H1 (cell line): ENCODE measurements at regions not wholly inside any gene's neighbourhood (a gene's known extent, or its start where the extent isn't known, plus 50 kb on each side); places are given as distances from the start of the nearest gene placed in this dataset.
"Not testable (repeated sequence)": the region's sequence is repeated elsewhere in the genome, so short reads cannot be mapped to it uniquely, and the experiment has no call there.

ENCODE experiments used
- CTCF ChIA-PET: fragments of 300-600 bp; sonication (Branson Sonifier 250); formaldehyde crosslinking; loops from one replicate; lab custom pipeline; 2021; ENCODE audit not compliant: partially characterized antibody; lab: Charles Lee
- POLR2A ChIA-PET: fragments of 300-600 bp; sonication (Branson Sonifier 250); formaldehyde crosslinking; loops from one replicate; lab custom pipeline; 2021; ENCODE audit warnings: inconsistent platforms; ENCODE audit not compliant: partially characterized antibody; lab: Charles Lee
- DNase-seq, 2 experiments: peaks; one replicate each; pipeline versions ENCODE4 v3.0.0 to v3.0.0-alpha.2; 2010 to 2022; ENCODE audit warnings: low spot score in 2 of 2, low read depth in 1 of 2, mixed read lengths in 1 of 2
- FAIRE-seq: peaks from 2 replicates; lab custom pipeline; 2011; peaks lifted over from hg19 to GRCh38; lab: Jason Lieb, UNC
- H2AFZ ChIP-seq: 2 replicates; pipeline ENCODE4 v1.8.1; 2012; ENCODE audit warnings: low read length, inconsistent platforms
- H2AK5ac ChIP-seq: 2 replicates; pipeline ENCODE4 v1.6.1; 2013; ENCODE audit warnings: low read depth, low read length
- H2BK120ac ChIP-seq: replicated peaks from 2 replicates; pipeline ENCODE3; 2013; ENCODE audit warnings: low read depth, low read length, inconsistent platforms
- H2BK12ac ChIP-seq: 2 replicates; pipeline ENCODE4 v1.6.1; 2013; ENCODE audit warnings: low read depth, low read length
- H2BK15ac ChIP-seq: 2 replicates; pipeline ENCODE4 v1.6.1; 2013; ENCODE audit warnings: low read length
- H2BK20ac ChIP-seq: 2 replicates; pipeline ENCODE4 v1.6.1; 2013; ENCODE audit warnings: low read length
- H2BK5ac ChIP-seq: 2 replicates; pipeline ENCODE4 v1.6.1; 2013; ENCODE audit warnings: low read depth, low read length
- H3K14ac ChIP-seq: 2 replicates; pipeline ENCODE4 v1.6.1; 2013; ENCODE audit warnings: inconsistent platforms; ENCODE audit not compliant: insufficient read length
- H3K18ac ChIP-seq: 2 replicates; pipeline ENCODE4 v1.6.1; 2013; ENCODE audit warnings: low read length; ENCODE audit errors: extremely low read depth
- H3K23ac ChIP-seq: 2 replicates; pipeline ENCODE4 v1.6.1; 2013; ENCODE audit warnings: inconsistent platforms; ENCODE audit not compliant: insufficient read length
- H3K23me2 ChIP-seq: 2 replicates; pipeline ENCODE4 v1.6.1; 2013; ENCODE audit warnings: low read depth, low read length
- H3K27ac ChIP-seq: 2 replicates; pipeline ENCODE4 v1.6.1; 2011; ENCODE audit warnings: low read depth, low read length, inconsistent platforms
- H3K27me3 ChIP-seq, 4 experiments: replicated peaks in 1 of 4; 1 replicate in 1 of 4; 2 replicates in 3 of 4; pipeline versions ENCODE4 v1.6.1 to v1.8.1; 2011 to 2013; ENCODE audit warnings: low read length in 3 of 4, mild to moderate bottlenecking in 3 of 4, inconsistent platforms in 2 of 4, mixed read lengths in 2 of 4, moderate library complexity in 1 of 4; ENCODE audit not compliant: control insufficient read depth in 3 of 4, insufficient read depth in 3 of 4; ENCODE audit errors: extremely low read depth in 1 of 4
- H3K36me3 ChIP-seq, 4 experiments: 2 replicates each; pipeline versions ENCODE4 v1.6.1 to v1.8.1; 2011 to 2013; ENCODE audit warnings: mild to moderate bottlenecking in 4 of 4, low read length in 3 of 4, moderate library complexity in 2 of 4, control low read depth in 1 of 4, inconsistent platforms in 1 of 4; ENCODE audit not compliant: insufficient read depth in 4 of 4, control insufficient read depth in 2 of 4
- H3K4ac ChIP-seq: replicated peaks from 2 replicates; pipeline ENCODE3; 2013; ENCODE audit warnings: low read length, low read depth, mixed read lengths, inconsistent platforms; ENCODE audit not compliant: insufficient read length
- H3K4me1 ChIP-seq, 4 experiments: replicated peaks in 1 of 4; 1 replicate in 1 of 4; 2 replicates in 3 of 4; pipeline versions ENCODE4 v1.6.1 to v1.8.1; 2011 to 2013; ENCODE audit warnings: low read length in 3 of 4, inconsistent platforms in 2 of 4, mixed read lengths in 1 of 4; ENCODE audit not compliant: insufficient read depth in 4 of 4, control insufficient read depth in 3 of 4
- H3K4me2 ChIP-seq, 2 experiments: 2 replicates each; pipeline versions ENCODE4 v1.6.1 to v1.8.1; 2011 to 2013; ENCODE audit warnings: low read depth in 2 of 2, low read length in 2 of 2, control low read depth in 1 of 2, inconsistent platforms in 1 of 2, mild to moderate bottlenecking in 1 of 2; ENCODE audit not compliant: insufficient read depth in 1 of 2
- H3K4me3 ChIP-seq, 4 experiments: fragments of 200-600, 300-600 bp in 1 of 4; sonication (generic), shearing (Covaris generic), sonication (Bioruptor Twin) in 1 of 4; 2 replicates each; pipeline versions ENCODE4 v1.5.1 to v1.8.1; 2011 to 2016; ENCODE audit warnings: low read length in 4 of 4, low read depth in 3 of 4, control low read depth in 2 of 4, inconsistent platforms in 2 of 4, mild to moderate bottlenecking in 2 of 4, mixed read lengths in 1 of 4, moderate library complexity in 1 of 4; ENCODE audit not compliant: insufficient read depth in 2 of 4; ENCODE audit errors: extremely low read depth in 1 of 4
- H3K56ac ChIP-seq: replicated peaks from 2 replicates; pipeline ENCODE3; 2013; ENCODE audit warnings: low read depth, mild to moderate bottlenecking, mixed read lengths, low read length, inconsistent platforms; ENCODE audit not compliant: insufficient read length
- H3K79me1 ChIP-seq: 2 replicates; pipeline ENCODE4 v1.6.1; 2013; ENCODE audit warnings: low read depth, low read length, control low read depth
- H3K79me2 ChIP-seq, 2 experiments: 2 replicates each; pipeline versions ENCODE4 v1.6.1 to v1.8.1; 2012 to 2013; ENCODE audit warnings: low read length in 2 of 2, mild to moderate bottlenecking in 2 of 2, inconsistent platforms in 1 of 2; ENCODE audit not compliant: insufficient read depth in 2 of 2, control insufficient read depth in 1 of 2
- H3K9ac ChIP-seq, 4 experiments: replicated peaks in 1 of 4; 1 replicate in 1 of 4; 2 replicates in 3 of 4; pipeline versions ENCODE4 v1.6.1 to v1.8.1; 2011 to 2013; ENCODE audit warnings: low read depth in 3 of 4, low read length in 3 of 4, control low read depth in 2 of 4, mild to moderate bottlenecking in 2 of 4, moderate library complexity in 2 of 4, inconsistent platforms in 1 of 4; ENCODE audit errors: extremely low read depth in 1 of 4
- H3K9me3 ChIP-seq, 2 experiments: 2 replicates each; pipeline versions ENCODE4 v1.6.1 to v1.8.1; 2012 to 2013; ENCODE audit warnings: mild to moderate bottlenecking in 2 of 2, moderate library complexity in 2 of 2, control low read depth in 1 of 2, inconsistent platforms in 1 of 2, low read depth in 1 of 2, low read length in 1 of 2, mixed read lengths in 1 of 2; ENCODE audit not compliant: insufficient read depth in 2 of 2
- H4K20me1 ChIP-seq, 2 experiments: replicated peaks in 1 of 2; 2 replicates each; pipeline versions ENCODE3 to v1.8.1; 2011 to 2013; ENCODE audit warnings: inconsistent platforms in 2 of 2, low read length in 2 of 2, mild to moderate bottlenecking in 1 of 2; ENCODE audit not compliant: insufficient read depth in 2 of 2, control insufficient read depth in 1 of 2
- H4K5ac ChIP-seq: 2 replicates; pipeline ENCODE4 v1.6.1; 2013; ENCODE audit warnings: low read length, low read depth, mixed read lengths, inconsistent platforms; ENCODE audit not compliant: insufficient read length
- H4K8ac ChIP-seq: 2 replicates; pipeline ENCODE4 v1.8.0; 2013; ENCODE audit warnings: mild to moderate bottlenecking, moderate library complexity, low read length, inconsistent platforms; ENCODE audit not compliant: insufficient read depth; ENCODE audit errors: extremely low read depth
- H4K91ac ChIP-seq: replicated peaks from 2 replicates; pipeline ENCODE3; 2013; ENCODE audit warnings: low read length, mixed read lengths, inconsistent platforms; ENCODE audit not compliant: insufficient read length
- WGBS, 2 experiments: shearing (Covaris generic) in 1 of 2; methylation state at CpG; one replicate each; pipeline versions ENCODE4 v1.1.6 to v1.1.7; 2013 to 2015; ENCODE audit warnings: low lambda C conversion rate in 2 of 2, mixed read lengths in 2 of 2, inconsistent platforms in 1 of 2, low coverage in 1 of 2, missing lambda C conversion rate in 1 of 2; ENCODE audit not compliant: insufficient replicate concordance in 2 of 2, insufficient coverage in 1 of 2, insufficient read length in 1 of 2; ENCODE audit errors: extremely low coverage in 1 of 2, missing lambda C conversion rate in 1 of 2; 5-methylcytosine and 5-hydroxymethylcytosine counted together

- FAIRE-seq: not testable (repeated sequence)
Observed at GRCh38 chr1:148404786-148405568, 78.1 kb downstream of the PPIAL4G start.

GRCh38 chr1:148403925-148404324 is 79.2 kb downstream of the PPIAL4G start:
- H3K4ac ChIP-seq, H3K4me3 ChIP-seq, H3K27ac ChIP-seq, H3K23ac ChIP-seq, H3K23me2 ChIP-seq, DNase-seq, H3K18ac ChIP-seq, H3K79me1 ChIP-seq, H3K56ac ChIP-seq, H3K9ac ChIP-seq, H3K14ac ChIP-seq, H3K4me2 ChIP-seq, H3K9me3 ChIP-seq, H2BK5ac ChIP-seq, H4K91ac ChIP-seq, H4K8ac ChIP-seq, CTCF ChIA-PET, H3K4me1 ChIP-seq, H2AK5ac ChIP-seq, H3K36me3 ChIP-seq, H2BK15ac ChIP-seq, H4K5ac ChIP-seq, H3K27me3 ChIP-seq, FAIRE-seq, POLR2A ChIA-PET, H2BK120ac ChIP-seq, H2BK12ac ChIP-seq, H2BK20ac ChIP-seq, H4K20me1 ChIP-seq, H2AFZ ChIP-seq, H3K79me2 ChIP-seq: not testable (repeated sequence)
- 83% methylated on average over 2 of the region's 2 CpGs; no CpG with 5 or more reads in 1 of the 2 experiments for WGBS, 2 experiments

More at GRCh38 chr1:148404786-148405568, 78.1 kb downstream of the PPIAL4G start:
- H2AK5ac ChIP-seq, H2BK15ac ChIP-seq, H4K5ac ChIP-seq, H3K4me3 ChIP-seq, H3K23ac ChIP-seq, H3K79me2 ChIP-seq, DNase-seq, H3K79me1 ChIP-seq, H2BK20ac ChIP-seq, H3K27me3 ChIP-seq, H3K14ac ChIP-seq, H4K8ac ChIP-seq, H2AFZ ChIP-seq, H2BK120ac ChIP-seq, H2BK12ac ChIP-seq, H3K56ac ChIP-seq, H4K91ac ChIP-seq, H3K9ac ChIP-seq, H3K18ac ChIP-seq, H3K4ac ChIP-seq, H3K9me3 ChIP-seq, H3K4me2 ChIP-seq, POLR2A ChIA-PET, H3K36me3 ChIP-seq, H3K4me1 ChIP-seq, H3K23me2 ChIP-seq, CTCF ChIA-PET, H3K27ac ChIP-seq, H2BK5ac ChIP-seq, H4K20me1 ChIP-seq: not testable (repeated sequence)
- 96% methylated on average over 26 of the region's 30 CpGs; no CpG with 5 or more reads in 1 of the 2 experiments for WGBS, 2 experiments
